ENCODE measurements at regions not wholly inside any gene's neighbourhood (a gene's known extent, or its start where the extent isn't known, plus 50 kb on each side); places are given as distances from the start of the nearest gene placed in this dataset.

GRCh38 chr6:141677598-141678211, 455.0 kb upstream of the GJE1 start:
- no peak for DNase-seq (ENCODE audit: low read depth, low spot score)

GRCh38 chr6:141675957-141676356, 456.8 kb upstream of the GJE1 start:
- DNase-seq (ENCODE audit: low read depth, low spot score), result no peak

GRCh38 chr6:141669141-141669540, 463.6 kb upstream of the GJE1 start:
- no peak for DNase-seq (ENCODE audit: low read depth, low spot score)

GRCh38 chr6:141667580-141668309, 465.0 kb upstream of the GJE1 start:
- no peak for DNase-seq (ENCODE audit: low read depth, low spot score)

- DNase-seq (ENCODE audit: low read depth, low spot score), result no peak
Observed at GRCh38 chr6:141666187-141666586, 466.5 kb upstream of the GJE1 start.

- no peak for DNase-seq (ENCODE audit: low read depth, low spot score)
Observed at GRCh38 chr6:141664744-141665143, 468.0 kb upstream of the GJE1 start.

GRCh38 chr6:141659582-141659981, 473.1 kb upstream of the GJE1 start:
- DNase-seq (ENCODE audit: low read depth, low spot score), result no peak

- DNase-seq (ENCODE audit: low read depth, low spot score), result no peak
Observed at GRCh38 chr6:141658696-141659095, 474.0 kb upstream of the GJE1 start.

GRCh38 chr6:141657812-141658211, 474.9 kb upstream of the GJE1 start:
- DNase-seq (ENCODE audit: low read depth, low spot score), result no peak

- no peak for DNase-seq (ENCODE audit: low read depth, low spot score)
Observed at GRCh38 chr6:141653590-141653989, 479.1 kb upstream of the GJE1 start.

GRCh38 chr6:141641951-141642350, 490.8 kb upstream of the GJE1 start:
- no peak for DNase-seq (ENCODE audit: low read depth, low spot score)

GRCh38 chr6:141641406-141641805, 491.3 kb upstream of the GJE1 start:
- no peak for DNase-seq (ENCODE audit: low read depth, low spot score)

GRCh38 chr6:141635621-141636020, 497.1 kb upstream of the GJE1 start:
- DNase-seq (ENCODE audit: low read depth, low spot score), result no peak

- DNase-seq (ENCODE audit: low read depth, low spot score), result no peak
Observed at GRCh38 chr6:141634269-141634668, 498.5 kb upstream of the GJE1 start.

- no peak for DNase-seq (ENCODE audit: low read depth, low spot score)
Observed at GRCh38 chr6:141624301-141624700, 508.4 kb upstream of the GJE1 start.

GRCh38 chr6:141618180-141618581, 514.5 kb upstream of the GJE1 start:
- no peak for DNase-seq (ENCODE audit: low read depth, low spot score)

- no peak for DNase-seq (ENCODE audit: low read depth, low spot score)
Observed at GRCh38 chr6:141610741-141611140, 522.0 kb upstream of the GJE1 start.

GRCh38 chr6:141607956-141608355, 524.8 kb upstream of the GJE1 start:
- DNase-seq (ENCODE audit: low read depth, low spot score), result no peak

GRCh38 chr6:141598487-141598886, 534.2 kb upstream of the GJE1 start:
- DNase-seq (ENCODE audit: low read depth, low spot score), result no peak

GRCh38 chr6:141594874-141595273, 537.9 kb upstream of the GJE1 start:
- DNase-seq (ENCODE audit: low read depth, low spot score), result no peak

- no peak for DNase-seq (ENCODE audit: low read depth, low spot score)
Observed at GRCh38 chr6:141593311-141593710, 539.4 kb upstream of the GJE1 start.

- DNase-seq (ENCODE audit: low read depth, low spot score), result no peak
Observed at GRCh38 chr6:141587482-141588266, 545.1 kb upstream of the GJE1 start.
